ENCODE measurements at regions not wholly inside any gene's neighbourhood (a gene's known extent, or its start where the extent isn't known, plus 50 kb on each side); places are given as distances from the start of the nearest gene placed in this dataset.

DNA sequence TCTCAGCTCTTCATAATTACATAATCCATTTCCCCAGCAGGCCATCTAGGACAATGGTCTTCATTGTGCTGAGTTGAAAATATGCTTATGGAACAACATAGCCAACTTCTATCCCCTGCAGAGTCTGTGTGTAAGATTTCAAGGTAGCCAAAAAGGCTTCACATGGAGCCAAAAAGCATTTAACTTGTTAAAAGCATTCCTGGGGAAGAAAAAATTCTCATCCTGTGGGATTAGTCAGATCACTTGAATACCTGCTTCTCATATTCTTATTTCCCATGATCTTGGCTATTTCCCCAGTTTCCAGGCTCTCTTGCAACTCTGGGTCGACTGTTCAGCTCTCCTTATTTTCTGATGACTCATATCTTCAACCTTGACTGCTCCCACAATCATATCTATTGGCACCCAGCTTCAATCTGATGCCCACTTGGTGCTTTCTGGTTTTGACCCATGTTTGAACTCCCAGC lies 178.9 kb downstream of the KLHL28 start:
- no peak for TF ChIP-seq CTCF (IDR thresholded peaks at IDR 0.05; ENCODE audit: low read depth, low read length)
- DNase-seq: no peak
- no peak overlapping the region for H3K4me3 ChIP-seq (ENCODE audit: low read depth, low read length)
- no peaks in the 10 kb centered on the region for H3K4me1 ChIP-seq
- H3K9me3 ChIP-seq: no peaks in the 10 kb centered on the region
- no peaks in the 10 kb centered on the region for H3K27me3 ChIP-seq
- no peaks in the 10 kb centered on the region for H3K36me3 ChIP-seq

- no peaks in the 10 kb centered on the region for H3K9me3 ChIP-seq
- no peak for TF ChIP-seq CTCF (IDR thresholded peaks at IDR 0.05; ENCODE audit: low read depth, low read length)
- no peak for DNase-seq
- H3K36me3 ChIP-seq: no peaks in the 10 kb centered on the region
- no peaks in the 10 kb centered on the region for H3K4me1 ChIP-seq
- H3K4me3 ChIP-seq (ENCODE audit: low read depth, low read length): no peak overlapping the region
- H3K27me3 ChIP-seq: no peaks in the 10 kb centered on the region
These were observed 180.8 kb downstream of the KLHL28 start for GRCh38 chr14:44780989-44781388.

DNA sequence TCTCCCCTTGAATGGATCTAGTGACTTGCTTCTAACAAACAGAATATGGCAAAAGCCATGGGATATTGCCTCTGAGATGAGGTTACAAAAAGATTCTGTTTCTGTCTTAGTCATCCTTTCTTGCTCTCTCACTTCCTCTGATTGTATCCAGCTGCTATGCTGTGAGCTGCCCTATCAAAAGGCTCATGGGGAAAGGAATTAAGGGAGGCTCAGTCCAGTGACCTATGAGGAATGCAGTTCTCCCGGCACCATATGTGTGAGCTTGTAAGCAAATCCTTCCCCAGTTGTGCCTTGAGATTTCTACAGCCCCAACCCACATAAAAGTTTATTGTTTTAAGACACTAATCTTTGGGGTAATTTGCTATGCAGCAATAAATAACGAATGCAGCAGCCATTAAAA lies 183.1 kb downstream of the KLHL28 start:
- H3K9me3 ChIP-seq: no peaks in the 10 kb centered on the region
- H3K27me3 ChIP-seq: no peaks in the 10 kb centered on the region
- no peak for DNase-seq
- H3K4me1 ChIP-seq: no peaks in the 10 kb centered on the region
- H3K36me3 ChIP-seq: no peaks in the 10 kb centered on the region
- H3K4me3 ChIP-seq (ENCODE audit: low read depth, low read length): no peak overlapping the region
- TF ChIP-seq CTCF (IDR thresholded peaks at IDR 0.05; ENCODE audit: low read depth, low read length): no peak

DNA sequence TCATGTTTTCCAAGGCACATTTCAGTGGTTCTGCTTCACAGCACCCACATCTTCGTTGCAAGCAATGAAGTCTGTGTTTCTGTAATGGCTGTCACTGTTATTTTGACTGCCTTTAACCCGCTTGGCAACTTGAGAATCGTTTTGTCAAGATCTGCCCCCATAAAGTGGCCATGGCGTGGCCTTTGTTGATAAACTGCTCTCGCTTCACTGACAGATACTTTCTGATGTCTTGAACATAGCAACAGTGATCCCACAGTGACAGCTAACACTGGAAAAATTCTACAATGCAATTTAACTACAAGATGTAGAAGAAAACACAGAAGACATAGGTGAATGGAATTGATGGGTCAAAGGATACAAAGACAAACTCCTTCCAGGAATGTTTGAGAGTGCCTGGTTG lies 184.2 kb downstream of the KLHL28 start:
- Histone ChIP-seq H3K4me3 (ENCODE audit: low read depth, low read length) (no peak overlapping the region), H3K4me1 (no peaks in the 10 kb centered on the region), H3K36me3 (no peaks in the 10 kb centered on the region), H3K27me3 (no peaks in the 10 kb centered on the region), H3K9me3 (no peaks in the 10 kb centered on the region)
- DNase-seq: no peak
- no peak for TF ChIP-seq CTCF (IDR thresholded peaks at IDR 0.05; ENCODE audit: low read depth, low read length)

DNA sequence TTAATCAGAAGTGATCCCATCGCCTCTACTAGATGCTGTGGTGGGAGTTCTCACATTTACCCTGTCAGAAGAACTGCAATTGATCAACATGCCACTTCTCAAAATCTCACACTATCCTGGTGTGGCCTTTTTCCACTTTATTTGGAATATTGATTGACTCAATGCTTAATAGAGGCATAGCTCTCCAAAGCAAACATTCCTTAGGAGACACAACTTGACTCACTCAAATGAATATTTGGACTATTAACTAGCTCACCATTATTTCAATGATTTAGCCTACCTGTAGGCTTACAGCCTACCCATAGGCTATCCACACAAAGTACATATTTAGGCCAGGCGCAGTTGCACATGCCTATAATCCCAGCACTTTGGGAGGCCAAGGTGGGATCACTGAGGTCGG lies 186.5 kb downstream of the KLHL28 start:
- H3K4me3 ChIP-seq (ENCODE audit: low read depth, low read length): no peak overlapping the region
- H3K36me3 ChIP-seq: no peaks in the 10 kb centered on the region

GRCh38 chr14:44774396-44774795 lies 187.4 kb downstream of the KLHL28 start:
- Histone ChIP-seq H3K36me3 (no peaks in the 10 kb centered on the region), H3K4me3 (ENCODE audit: low read depth, low read length) (no peak overlapping the region), H3K27me3 (no peaks in the 10 kb centered on the region), H3K4me1 (no peaks in the 10 kb centered on the region), H3K9me3 (no peaks in the 10 kb centered on the region)
- DNase-seq: no peak
- no peak for TF ChIP-seq CTCF (IDR thresholded peaks at IDR 0.05; ENCODE audit: low read depth, low read length)

More for the DNA sequence above, 186.5 kb downstream of the KLHL28 start:
- H3K27me3 ChIP-seq: no peaks in the 10 kb centered on the region
- no peaks in the 10 kb centered on the region for H3K4me1 ChIP-seq
- H3K9me3 ChIP-seq: no peaks in the 10 kb centered on the region
- no peak for TF ChIP-seq CTCF (IDR thresholded peaks at IDR 0.05; ENCODE audit: low read depth, low read length)
- no peak for DNase-seq
